WERI-Rb-1 (cell line): ENCODE measurements at regions not wholly inside any gene's neighbourhood (a gene's known extent, or its start where the extent isn't known, plus 50 kb on each side); places are given as distances from the start of the nearest gene placed in this dataset.

Experiments used
- DNase-seq: peaks from one replicate; pipeline ENCODE4 v3.0.0-alpha.2; 2020
- H3K27ac ChIP-seq: fragments of 250-450 bp; sonication (Bioruptor Pico); 2 replicates; pipeline ENCODE4 v1.5.1; 2020; ENCODE audit warnings: mild to moderate bottlenecking, moderate library complexity
- H3K27me3 ChIP-seq: fragments of 250-450 bp; sonication (Bioruptor Pico); 2 replicates; pipeline ENCODE4 v1.5.1; 2021; ENCODE audit warnings: mild to moderate bottlenecking, low read depth, moderate library complexity; ENCODE audit not compliant: insufficient read depth, severe bottlenecking
- H3K36me3 ChIP-seq: fragments of 250-450 bp; sonication (Bioruptor Pico); 2 replicates; pipeline ENCODE4 v1.5.1; 2020; ENCODE audit warnings: mild to moderate bottlenecking, moderate library complexity
- H3K4me3 ChIP-seq: 2 replicates; pipeline ENCODE4 v1.5.1; 2011; ENCODE audit warnings: low read depth, mild to moderate bottlenecking, control low read depth, low read length
- H3K9me3 ChIP-seq: fragments of 250-450 bp; sonication (Bioruptor Pico); 2 replicates; pipeline ENCODE4 v1.5.1; 2021; ENCODE audit warnings: mild to moderate bottlenecking, moderate library complexity; ENCODE audit not compliant: severe bottlenecking
- TF ChIP-seq, protein P1 (sequence below): IDR thresholded peaks from 2 replicates; pipeline ENCODE4 v1.5.1; 2011; ENCODE audit warnings: low read depth, mild to moderate bottlenecking, control low read depth, inconsistent platforms, low read length

- Histone ChIP-seq H3K27ac (no peak overlapping the region), H3K27me3 (no peaks in the 10 kb centered on the region), H3K4me3 (no peak overlapping the region), H3K9me3 (no peaks in the 10 kb centered on the region), H3K36me3 (peaks cover 91% of the 10 kb centered on the region)
- TF ChIP-seq, protein P1, sequence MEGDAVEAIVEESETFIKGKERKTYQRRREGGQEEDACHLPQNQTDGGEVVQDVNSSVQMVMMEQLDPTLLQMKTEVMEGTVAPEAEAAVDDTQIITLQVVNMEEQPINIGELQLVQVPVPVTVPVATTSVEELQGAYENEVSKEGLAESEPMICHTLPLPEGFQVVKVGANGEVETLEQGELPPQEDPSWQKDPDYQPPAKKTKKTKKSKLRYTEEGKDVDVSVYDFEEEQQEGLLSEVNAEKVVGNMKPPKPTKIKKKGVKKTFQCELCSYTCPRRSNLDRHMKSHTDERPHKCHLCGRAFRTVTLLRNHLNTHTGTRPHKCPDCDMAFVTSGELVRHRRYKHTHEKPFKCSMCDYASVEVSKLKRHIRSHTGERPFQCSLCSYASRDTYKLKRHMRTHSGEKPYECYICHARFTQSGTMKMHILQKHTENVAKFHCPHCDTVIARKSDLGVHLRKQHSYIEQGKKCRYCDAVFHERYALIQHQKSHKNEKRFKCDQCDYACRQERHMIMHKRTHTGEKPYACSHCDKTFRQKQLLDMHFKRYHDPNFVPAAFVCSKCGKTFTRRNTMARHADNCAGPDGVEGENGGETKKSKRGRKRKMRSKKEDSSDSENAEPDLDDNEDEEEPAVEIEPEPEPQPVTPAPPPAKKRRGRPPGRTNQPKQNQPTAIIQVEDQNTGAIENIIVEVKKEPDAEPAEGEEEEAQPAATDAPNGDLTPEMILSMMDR, result no peak
- DNase-seq, result peak; percentile 4
These were observed 354.8 kb downstream of the SEC14L1 start for GRCh38 chr17:77495575-77495974.

DNA sequence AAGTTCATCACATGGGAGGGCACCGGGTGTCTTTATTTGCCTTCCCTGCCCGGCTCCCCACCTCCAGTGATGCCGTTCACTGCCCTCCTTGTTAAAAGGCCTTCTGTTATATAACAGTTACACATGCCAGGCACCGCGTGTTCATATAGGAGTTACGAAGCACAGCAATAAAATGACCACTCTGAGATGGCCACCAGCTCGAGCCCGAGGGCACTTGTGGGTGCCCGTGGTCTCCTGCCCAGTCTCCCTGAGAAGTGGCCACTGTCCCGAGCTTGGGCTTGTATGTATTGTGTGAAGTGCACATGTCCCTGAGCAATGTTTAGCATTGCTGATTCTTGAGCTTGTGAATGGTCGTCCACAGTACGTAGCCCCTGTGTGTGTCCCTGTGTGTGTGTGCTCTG is 355.6 kb downstream of the SEC14L1 start:
- TF ChIP-seq, protein P1, result no peak
- Histone ChIP-seq H3K9me3 (no peaks in the 10 kb centered on the region), H3K27ac (no peak overlapping the region), H3K27me3 (no peaks in the 10 kb centered on the region), H3K36me3 (peaks cover 90% of the 10 kb centered on the region), H3K4me3 (no peak overlapping the region)
- DNase-seq, result peak; percentile 6

DNA sequence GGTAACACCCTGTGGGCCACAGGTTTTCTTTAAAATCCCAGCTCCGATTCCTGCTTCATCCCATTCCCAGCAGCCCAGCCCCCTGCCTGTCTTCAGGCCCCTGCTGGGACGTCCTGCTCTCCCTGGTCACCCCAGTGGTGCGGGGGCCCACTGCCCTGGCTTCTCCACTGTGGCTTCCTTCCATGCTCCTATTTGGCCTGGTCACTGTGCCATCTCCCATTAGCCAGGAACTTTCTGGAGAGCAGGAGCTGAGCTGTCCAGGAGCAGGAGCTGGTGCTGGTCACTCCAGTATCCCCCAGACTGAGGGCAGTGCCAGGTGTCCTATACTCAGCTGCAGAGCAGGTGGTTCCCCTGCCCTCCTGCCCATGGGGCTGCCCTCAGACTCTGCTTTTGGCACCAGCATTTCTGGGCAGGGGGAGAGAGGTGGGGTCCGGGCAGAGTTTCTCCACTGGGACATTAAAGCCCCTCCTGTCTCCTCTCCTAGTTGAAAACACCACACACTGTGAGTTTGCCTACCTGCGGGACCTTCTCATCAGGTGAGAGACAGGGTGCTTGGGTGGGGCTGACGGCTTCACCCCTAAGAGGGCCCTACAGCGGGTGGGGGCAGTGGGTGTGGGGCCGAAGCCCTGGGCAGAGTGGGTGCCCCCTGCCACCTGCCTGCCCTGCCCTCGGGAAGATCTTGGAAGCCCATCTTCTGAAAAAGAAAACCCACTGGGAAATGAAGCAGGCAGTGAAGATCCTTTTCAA is 356.2 kb downstream of the SEC14L1 start:
- Histone ChIP-seq H3K27ac (no peak overlapping the region), H3K4me3 (no peak overlapping the region), H3K27me3 (no peaks in the 10 kb centered on the region), H3K36me3 (peaks cover 87% of the 10 kb centered on the region), H3K9me3 (no peaks in the 10 kb centered on the region)
- TF ChIP-seq, protein P1, result no peak
- peak; percentile 7 for DNase-seq

GRCh38 chr17:77497578-77497934 is 356.8 kb downstream of the SEC14L1 start:
- H3K4me3 ChIP-seq, result no peak overlapping the region
- no peak for DNase-seq
- no peaks in the 10 kb centered on the region for H3K27me3 ChIP-seq
- H3K36me3 ChIP-seq, result peaks cover 81% of the 10 kb centered on the region
- H3K9me3 ChIP-seq, result no peaks in the 10 kb centered on the region
- H3K27ac ChIP-seq, result no peak overlapping the region
- TF ChIP-seq, protein P1, result no peak

DNA sequence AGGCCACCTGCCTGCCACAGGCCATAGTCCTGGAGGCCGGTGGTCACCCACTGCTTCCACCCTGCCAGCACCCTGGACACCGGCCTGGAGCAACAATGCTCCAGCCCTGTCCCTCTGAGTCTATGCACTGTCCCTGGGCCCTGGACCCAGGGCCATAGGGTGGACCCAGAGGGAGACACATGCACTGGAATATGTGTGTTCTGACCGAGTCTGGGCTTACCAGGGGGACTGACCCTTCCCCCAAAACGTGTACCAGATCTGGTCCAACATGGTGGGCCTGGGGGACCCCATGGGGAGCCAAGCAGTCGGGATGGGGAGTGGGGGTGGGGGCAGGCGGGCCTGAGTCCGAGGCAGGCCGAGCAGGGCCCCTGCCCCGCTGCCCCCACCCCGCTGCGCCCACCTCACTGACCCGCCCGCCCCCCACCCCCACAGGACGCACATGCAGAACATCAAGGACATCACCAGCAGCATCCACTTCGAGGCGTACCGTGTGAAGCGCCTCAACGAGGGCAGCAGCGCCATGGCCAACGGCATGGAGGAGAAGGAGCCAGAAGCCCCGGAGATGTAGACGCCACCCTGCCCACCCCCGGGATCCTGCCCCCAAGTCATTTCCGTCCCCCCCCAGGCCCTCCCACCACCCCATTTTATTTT is 357.4 kb downstream of the SEC14L1 start:
- TF ChIP-seq, protein P1, result no peak
- no peak for DNase-seq
- Histone ChIP-seq H3K4me3 (no peak overlapping the region), H3K27me3 (no peaks in the 10 kb centered on the region), H3K9me3 (no peaks in the 10 kb centered on the region), H3K27ac (no peak overlapping the region), H3K36me3 (peaks cover 74% of the 10 kb centered on the region)
